ENCODE measurements at regions not wholly inside any gene's neighbourhood (a gene's known extent, or its start where the extent isn't known, plus 50 kb on each side); places are given as distances from the start of the nearest gene placed in this dataset.
"Not testable (repeated sequence)": the region's sequence is repeated elsewhere in the genome, so short reads cannot be mapped to it uniquely, and the experiment has no call there.

DNA sequence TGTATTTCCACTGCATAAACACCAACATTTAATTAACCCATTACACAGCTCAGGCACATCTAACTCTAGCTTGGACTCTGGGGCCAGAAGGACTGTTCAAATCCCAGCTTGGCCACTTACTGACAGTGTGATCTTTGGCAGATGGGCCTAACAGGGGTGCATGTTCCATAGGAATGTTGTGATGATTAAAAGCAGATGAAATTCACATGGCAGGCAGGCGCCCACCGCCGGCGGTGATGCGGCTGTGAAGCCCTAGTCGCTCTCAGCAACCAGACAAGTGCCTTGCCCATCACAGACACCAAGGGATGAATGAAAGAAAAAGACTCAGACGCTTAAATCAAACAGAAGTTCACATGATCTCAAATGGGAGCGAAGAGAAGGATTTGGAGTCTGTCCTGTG, 84.6 kb upstream of the WSB1 start:
- no peak for DNase-seq

DNA sequence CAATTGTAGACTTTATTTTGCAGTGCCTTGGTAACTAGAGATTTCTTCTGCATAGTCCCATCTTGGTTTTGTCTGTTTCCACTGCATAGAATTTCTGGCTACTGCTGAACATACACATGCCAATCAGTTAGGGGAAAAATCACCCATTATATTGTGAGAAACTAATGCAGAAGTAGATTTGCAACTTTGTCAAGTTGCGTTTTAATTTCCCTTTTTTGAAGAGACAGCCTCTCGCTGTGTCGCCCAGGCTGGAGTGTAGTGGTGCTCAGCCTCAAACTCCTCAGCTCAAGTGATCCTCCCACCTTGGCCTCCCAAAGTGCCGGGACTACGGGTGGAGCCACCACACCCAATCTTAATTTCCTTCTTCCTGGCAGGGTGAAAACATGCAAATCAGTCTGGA, 83.1 kb upstream of the WSB1 start:
- DNase-seq = not testable (repeated sequence)

DNA sequence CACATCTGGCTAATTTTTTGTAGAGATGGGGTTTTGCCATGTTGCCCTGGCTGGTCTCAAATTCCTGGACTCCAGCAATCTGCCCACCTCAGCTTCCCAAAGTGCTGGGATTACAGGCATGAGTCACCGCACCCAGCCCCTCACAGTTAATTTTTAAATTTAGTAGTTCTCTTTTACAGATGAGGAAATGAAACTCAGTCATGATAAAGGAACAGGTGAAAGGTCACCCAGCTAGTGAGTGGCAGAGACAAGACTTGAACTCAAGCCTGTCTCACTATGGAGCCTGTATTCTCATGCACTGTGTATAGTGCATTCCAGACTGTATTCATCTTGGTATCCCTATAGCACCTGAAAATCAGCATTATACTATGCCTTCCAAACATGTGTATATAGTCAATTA, 77.1 kb upstream of the WSB1 start:
- no peak for DNase-seq

- DNase-seq = no peak
Observed at GRCh38 chr17:27217631-27218030, 76.3 kb upstream of the WSB1 start.

DNA sequence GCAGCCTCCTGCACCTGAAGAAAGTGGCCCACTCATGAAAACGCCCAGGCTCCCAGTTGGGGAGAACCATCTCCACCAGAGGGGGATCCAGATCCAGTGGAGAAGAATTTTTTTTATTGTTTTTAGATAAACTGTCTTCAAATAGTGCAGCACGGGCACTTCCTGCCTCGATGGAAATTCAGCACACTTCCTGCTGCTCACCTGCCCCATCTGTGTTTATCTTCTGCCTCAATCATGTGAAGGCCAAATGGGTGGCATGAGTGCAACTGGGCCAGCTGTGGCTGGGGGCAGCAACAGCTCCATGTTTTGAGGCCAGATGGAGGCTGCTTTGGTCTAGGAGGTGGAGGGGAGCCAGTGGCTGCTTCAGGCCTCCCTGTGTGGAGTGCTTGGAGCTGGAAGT, 75.9 kb upstream of the WSB1 start:
- no peak for DNase-seq

GRCh38 chr17:27218719-27219488, 75.0 kb upstream of the WSB1 start:
- DNase-seq = no peak

DNA sequence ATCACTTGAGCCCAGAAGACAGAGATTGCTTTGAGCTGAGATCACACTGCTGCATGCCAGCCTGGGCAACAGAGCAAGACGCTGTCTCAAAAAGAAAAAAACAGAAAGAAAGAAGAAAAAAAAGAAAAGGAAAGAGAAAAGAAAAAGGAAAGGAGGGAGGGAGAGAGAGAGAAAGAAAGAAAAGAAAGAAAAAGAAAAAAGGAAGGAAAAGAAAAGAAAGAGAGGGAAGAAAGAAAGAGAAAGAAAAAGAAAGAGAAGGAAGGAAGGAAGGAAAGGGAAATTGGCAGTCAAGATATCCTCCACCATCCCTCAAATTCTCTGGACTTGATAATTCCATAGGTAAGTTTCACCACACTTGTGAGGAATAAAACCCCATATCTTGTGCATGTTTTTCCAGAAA, 71.4 kb upstream of the WSB1 start:
- DNase-seq = no peak

- DNase-seq = no peak
Observed at GRCh38 chr17:27224526-27225315, 69.2 kb upstream of the WSB1 start.

DNA sequence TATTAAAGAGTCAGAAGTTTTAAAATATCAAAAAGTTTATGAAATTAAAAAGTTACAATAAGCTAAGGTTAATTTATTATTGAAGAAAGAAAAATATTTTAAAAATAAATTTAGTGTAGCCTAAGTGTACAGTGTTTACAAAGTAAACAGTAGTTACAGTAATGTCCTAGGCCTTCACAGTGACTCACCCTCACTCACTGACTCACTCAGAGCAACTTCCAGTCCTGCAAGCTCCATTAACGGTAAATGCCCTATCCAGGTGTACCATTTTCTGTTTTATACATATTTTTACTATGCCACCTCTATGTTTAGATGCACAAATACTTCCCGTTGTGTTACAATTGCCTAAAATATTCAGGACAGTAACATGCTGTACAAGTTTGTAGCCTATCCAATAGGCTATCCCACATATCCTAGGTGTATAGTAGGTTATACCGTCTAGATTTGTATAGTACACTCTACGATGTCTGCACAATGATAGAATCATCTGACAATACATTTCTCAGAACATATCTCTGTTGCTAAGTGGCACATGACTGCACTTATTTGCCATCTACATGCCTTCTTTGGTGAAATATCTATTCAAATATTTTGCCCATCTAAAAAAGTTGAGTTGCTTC, 67.2 kb upstream of the WSB1 start:
- no peak for DNase-seq

DNA sequence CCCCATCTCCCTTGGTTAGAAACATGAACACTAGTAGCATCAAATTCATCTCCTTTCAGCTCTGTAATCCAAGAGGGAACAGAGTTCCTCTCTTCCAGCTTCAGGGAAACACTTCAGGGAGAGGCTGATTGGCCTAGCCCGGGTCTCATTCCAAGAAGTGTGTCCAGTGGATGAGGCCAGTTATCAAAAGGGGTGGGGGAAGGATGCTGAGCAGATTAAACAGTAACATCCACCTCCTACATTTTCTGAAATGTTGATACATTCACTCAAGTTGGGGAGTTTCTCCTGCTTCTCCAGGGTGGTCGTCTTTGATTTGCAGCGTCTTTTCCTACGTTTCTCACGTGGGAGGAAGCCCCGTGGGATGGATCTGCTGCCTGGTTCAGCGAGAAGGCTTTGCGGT, 62.9 kb upstream of the WSB1 start:
- DNase-seq = no peak

DNA sequence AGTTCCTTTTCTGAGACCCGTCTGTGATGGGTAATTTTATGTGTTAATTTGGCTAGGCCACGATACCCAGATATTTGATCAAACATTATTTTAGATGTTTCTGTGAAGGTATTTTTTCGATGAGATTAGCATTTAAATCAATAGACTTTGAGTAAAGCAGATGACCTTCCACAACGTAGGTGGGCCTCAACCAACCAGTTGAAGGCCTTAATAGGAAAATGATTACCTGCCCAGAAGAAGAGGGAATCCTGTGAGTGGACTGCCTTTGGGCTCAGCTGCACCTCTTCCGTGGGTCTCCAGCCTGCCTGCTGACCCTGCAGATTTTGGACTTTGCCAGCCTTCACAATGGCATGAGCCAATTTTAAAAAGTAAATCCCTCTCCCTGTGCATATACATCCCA, 61.6 kb upstream of the WSB1 start:
- DNase-seq = no peak

- DNase-seq = no peak
Observed at GRCh38 chr17:27233059-27233458, 60.9 kb upstream of the WSB1 start.

DNA sequence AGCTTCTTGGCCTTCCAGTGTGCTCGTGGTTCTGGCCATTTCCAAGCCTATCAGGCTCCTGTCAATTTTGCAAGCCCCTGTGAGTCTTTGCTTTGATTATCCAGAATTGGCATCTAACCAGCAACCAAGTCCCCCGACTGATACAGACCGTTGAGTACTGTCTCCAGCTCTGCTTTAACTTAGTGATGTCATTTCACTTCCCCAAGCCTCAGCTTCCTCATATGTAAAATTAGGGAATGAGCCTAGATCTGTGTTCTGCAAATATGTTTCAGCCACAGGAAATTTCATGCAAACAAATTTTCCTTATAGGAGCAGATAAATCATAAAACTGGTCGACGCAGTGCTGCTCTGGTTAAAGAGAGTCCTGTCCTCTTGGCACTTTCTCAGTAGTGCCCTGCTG, 60.1 kb upstream of the WSB1 start:
- no peak for DNase-seq

DNA sequence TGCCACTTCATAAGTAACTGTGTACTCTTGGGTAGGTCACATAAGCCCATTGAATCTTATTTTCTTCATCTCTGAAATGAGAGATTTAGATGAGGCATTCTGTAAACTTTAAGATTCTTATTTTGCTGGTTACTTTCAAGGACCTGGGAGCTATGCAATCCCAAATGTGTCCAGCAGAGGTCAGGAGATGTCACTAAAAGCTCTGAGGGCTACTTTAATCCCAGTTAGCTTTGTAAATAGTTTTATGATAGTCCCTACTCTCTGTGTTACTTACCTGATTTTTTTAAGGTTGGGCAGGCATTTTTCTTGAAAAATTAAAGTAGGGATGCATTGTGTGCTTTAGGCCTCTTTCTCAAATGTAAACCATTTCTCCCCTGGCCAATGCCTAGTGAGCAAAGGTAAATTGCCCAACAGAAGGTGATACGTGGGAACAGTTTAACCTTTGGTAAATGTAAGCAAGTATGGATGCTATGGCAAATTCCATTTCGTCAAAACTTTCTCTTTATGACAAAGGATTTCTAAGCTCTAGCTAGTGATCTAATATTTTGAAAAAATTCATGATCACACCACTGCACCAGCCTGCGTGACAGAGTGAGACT, 57.1 kb upstream of the WSB1 start:
- DNase-seq = peak; percentile 75

DNA sequence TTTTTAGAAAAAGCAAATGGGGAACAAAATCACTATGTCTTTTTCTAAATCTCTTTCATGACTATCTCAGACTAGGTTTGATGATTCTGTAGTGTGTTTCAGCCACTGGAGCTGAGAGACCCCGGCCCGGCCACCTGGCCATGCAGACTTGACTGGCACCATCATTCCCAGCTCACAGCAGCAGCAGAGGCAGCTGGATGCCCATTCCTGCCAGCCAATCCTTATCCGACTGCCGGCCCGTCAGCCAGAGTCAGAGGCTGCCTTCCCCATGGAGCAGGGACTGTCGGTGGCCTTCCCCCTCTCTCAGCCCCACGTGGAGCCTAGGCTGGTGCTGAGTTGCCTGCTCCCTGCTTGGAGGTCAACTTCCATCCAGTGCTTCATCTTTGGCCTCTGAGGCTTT, 56.0 kb upstream of the WSB1 start:
- no peak for DNase-seq

GRCh38 chr17:27239046-27239445, 54.9 kb upstream of the WSB1 start:
- no peak for DNase-seq

GRCh38 chr17:27239584-27239983, 54.3 kb upstream of the WSB1 start:
- no peak for DNase-seq

- DNase-seq = no peak
Observed at GRCh38 chr17:27240086-27240801, 53.7 kb upstream of the WSB1 start.

DNA sequence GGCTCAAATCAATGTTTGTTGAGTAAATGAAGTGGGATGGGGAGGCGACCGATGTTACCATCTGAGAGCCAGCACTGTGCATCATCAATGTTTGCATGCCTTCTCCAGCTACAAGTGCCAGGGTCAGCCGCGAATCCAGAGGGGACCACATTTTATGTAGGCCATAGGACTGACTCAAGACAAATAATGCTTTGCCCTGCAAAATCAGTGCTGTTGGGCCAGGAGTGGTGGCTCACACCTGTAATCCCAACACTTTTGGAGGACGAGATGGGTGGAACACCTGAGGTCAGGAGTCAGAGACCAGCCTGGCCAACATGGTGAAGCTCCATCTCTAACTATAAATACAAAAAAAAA, 53.1 kb upstream of the WSB1 start:
- DNase-seq = no peak

GRCh38 chr17:27241346-27241946, 52.5 kb upstream of the WSB1 start:
- no peak for DNase-seq

DNA sequence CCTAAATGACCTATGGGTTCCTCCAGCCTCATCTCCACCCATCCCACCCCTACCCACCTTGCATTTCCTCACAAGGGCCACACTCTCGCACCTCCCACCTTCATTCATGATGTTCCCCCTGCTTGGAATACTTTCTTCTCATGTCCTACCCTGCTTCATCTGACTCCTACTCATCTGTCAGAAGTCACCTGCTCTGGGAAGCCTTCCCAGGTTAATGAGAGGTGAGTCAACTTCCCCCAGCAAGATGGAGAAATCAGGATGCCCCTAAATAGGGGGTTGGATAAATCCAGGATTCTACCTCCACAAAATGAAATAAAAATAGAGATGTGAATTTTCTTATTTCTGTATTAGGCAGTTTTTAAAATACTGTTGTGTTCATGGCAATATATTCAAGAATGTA, 51.0 kb upstream of the WSB1 start:
- DNase-seq = no peak

DNA sequence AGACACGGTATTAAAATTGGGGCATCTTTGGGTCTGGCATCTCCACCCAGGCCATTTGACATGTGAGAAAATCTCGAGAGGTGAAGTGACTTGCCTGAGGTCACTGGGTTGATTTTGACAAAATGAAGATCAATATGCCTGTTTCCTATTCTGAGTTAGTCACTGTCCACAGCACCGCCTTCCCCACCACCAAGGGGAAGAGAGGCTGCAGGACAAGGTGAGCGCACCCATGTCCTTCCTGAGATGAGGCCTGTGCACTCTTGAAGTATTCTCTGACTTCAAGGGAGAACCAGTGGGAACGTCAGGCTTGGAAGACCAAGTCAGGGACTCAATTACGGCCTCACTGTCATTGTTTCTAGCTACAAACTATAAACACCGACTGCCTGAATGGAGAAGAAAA, 49.9 kb upstream of the WSB1 start:
- DNase-seq = no peak
